PC-3 (cell line): ENCODE measurements at regions not wholly inside any gene's neighbourhood (a gene's known extent, or its start where the extent isn't known, plus 50 kb on each side); places are given as distances from the start of the nearest gene placed in this dataset.
"Not testable (repeated sequence)": the region's sequence is repeated elsewhere in the genome, so short reads cannot be mapped to it uniquely, and the experiment has no call there.

Source experiments
- ATAC-seq: fragments of 200-7000 bp; cut with Tn5 transposase; 2 replicates; pipeline ENCODE4 v1.9.1; 2020; ENCODE audit warnings: mild to moderate bottlenecking, moderate library complexity
- BruUV-seq: library from RNA; stranded (reverse); fragments of 400-500 nt; replicated peaks from 2 replicates; lab custom pipeline; 2021; lab: Mats Ljungman, UMichigan
- CTCF ChIA-PET: fragments of 300-600 bp; sonication (Branson Sonifier 250); formaldehyde crosslinking; loops from one replicate; lab custom pipeline; 2022; ENCODE audit warnings: antibody characterized with exemption; lab: Charles Lee
- POLR2A ChIA-PET: fragments of 300-600 bp; sonication (Branson Sonifier 250); formaldehyde crosslinking; loops from one replicate; lab custom pipeline; 2022; ENCODE audit warnings: antibody characterized with exemption; ENCODE audit not compliant: unreplicated experiment; lab: Charles Lee
- DNase-seq: peaks from one replicate; pipeline ENCODE4 v3.0.0-alpha.2; 2015
- H2AFZ ChIP-seq: fragments of 300-600 bp; sonication (generic); 2 replicates; pipeline ENCODE4 v1.6.0; 2016; ENCODE audit warnings: antibody characterized with exemption, low read length
- H3F3A ChIP-seq: fragments of 300-600 bp; sonication (generic); one replicate; pipeline ENCODE4 v1.6.0; 2017; ENCODE audit warnings: antibody characterized with exemption, low read length, control low read depth, mild to moderate bottlenecking; ENCODE audit not compliant: unreplicated experiment
- H3K27ac ChIP-seq: fragments of 300-600 bp; sonication (generic); 2 replicates; pipeline ENCODE4 v1.5.1; 2016; ENCODE audit warnings: mild to moderate bottlenecking, low read length
- H3K27me3 ChIP-seq: fragments of 300-600 bp; sonication (generic); 2 replicates; pipeline ENCODE4 v1.6.1; 2016; ENCODE audit warnings: low read length, mixed read lengths
- H3K36me3 ChIP-seq: fragments of 300-600 bp; sonication (generic); 2 replicates; pipeline ENCODE4 v1.6.1; 2016; ENCODE audit warnings: low read depth, mixed run types, low read length, mixed read lengths
- H3K4me1 ChIP-seq: fragments of 300-600 bp; sonication (generic); 2 replicates; pipeline ENCODE4 v1.5.1; 2016; ENCODE audit warnings: low read length; ENCODE audit not compliant: insufficient read depth
- H3K4me2 ChIP-seq: fragments of 300-600 bp; sonication (generic); 2 replicates; pipeline ENCODE4 v1.6.0; 2016; ENCODE audit warnings: low read length
- H3K4me3 ChIP-seq: fragments of 300-600 bp; sonication (generic); 2 replicates; pipeline ENCODE4 v1.5.1; 2016; ENCODE audit warnings: mild to moderate bottlenecking, low read length, mixed read lengths
- H3K79me2 ChIP-seq: fragments of 300-600 bp; sonication (generic); 2 replicates; pipeline ENCODE4 v1.6.1; 2017; ENCODE audit warnings: low read length, mixed read lengths
- H3K9ac ChIP-seq: fragments of 300-600 bp; sonication (generic); 2 replicates; pipeline ENCODE4 v1.6.0; 2016; ENCODE audit warnings: mild to moderate bottlenecking, low read length
- H3K9me2 ChIP-seq: fragments of 300-600 bp; sonication (generic); replicated peaks from 2 replicates; pipeline ENCODE4 v1.6.1; 2016; ENCODE audit warnings: mixed run types, low read length, mixed read lengths
- H3K9me3 ChIP-seq: fragments of 300-600 bp; sonication (generic); 2 replicates; pipeline ENCODE4 v1.6.1; 2016; ENCODE audit warnings: low read length, mixed read lengths
- H4K20me1 ChIP-seq: fragments of 300-600 bp; sonication (generic); 2 replicates; pipeline ENCODE4 v1.6.1; 2016; ENCODE audit warnings: low read length, mixed read lengths
- CTCF ChIP-seq: fragments of 300-600 bp; sonication (generic); conservative IDR thresholded peaks from 2 replicates; pipeline ENCODE4 v1.5.1; 2017; ENCODE audit warnings: antibody characterized with exemption, low read depth, mild to moderate bottlenecking, low read length
- EZH2 ChIP-seq: fragments of 300-600 bp; sonication (generic); IDR thresholded peaks from one replicate; pipeline ENCODE4 v1.6.1; 2017; ENCODE audit warnings: antibody characterized with exemption, mild to moderate bottlenecking, low read length; ENCODE audit not compliant: unreplicated experiment
- EZH2phosphoT487 ChIP-seq: fragments of 300-600 bp; sonication (generic); IDR thresholded peaks from 2 replicates; pipeline ENCODE4 v1.6.1; 2018; ENCODE audit warnings: mild to moderate bottlenecking, antibody characterized with exemption, low read length, borderline replicate concordance
- intact Hi-C: fragments of 100-400 bp; cut with micrococcal nuclease; formaldehyde crosslinking; loops from 2 replicates; pipeline ENCODE4 v1.9.0; 2023

GRCh38 chr2:16416651-16417050, 249.0 kb downstream of the CYRIA start:
- H3K4me3 ChIP-seq: no peak overlapping the region
- POLR2A ChIA-PET: no interaction called here

DNA sequence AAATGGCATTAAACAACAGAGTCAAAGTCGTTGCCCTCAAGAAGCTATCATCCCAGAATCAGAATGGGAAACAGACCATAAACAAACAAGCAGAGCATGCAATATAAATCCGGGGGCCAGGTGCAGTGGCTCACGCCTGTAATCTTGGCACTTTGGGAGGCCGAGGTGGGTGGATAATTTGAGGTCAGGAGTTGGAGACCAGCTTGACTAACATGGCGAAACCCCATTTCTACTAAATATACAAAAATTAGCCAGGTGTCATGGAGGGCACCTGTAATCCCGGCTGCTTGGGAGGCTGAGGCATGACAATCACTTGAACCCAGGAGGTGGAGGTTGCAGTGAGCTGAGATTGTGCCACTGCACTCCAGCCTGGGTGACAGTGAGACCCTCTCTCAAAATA, 249.8 kb downstream of the CYRIA start:
- H3K79me2 ChIP-seq, ATAC-seq, H3K9ac ChIP-seq, intact Hi-C loops, H2AFZ ChIP-seq, H3K4me2 ChIP-seq, H3K9me3 ChIP-seq, H3K9me2 ChIP-seq, H3K27ac ChIP-seq, H3F3A ChIP-seq, H4K20me1 ChIP-seq, H3K4me1 ChIP-seq, DNase-seq, H3K27me3 ChIP-seq, H3K4me3 ChIP-seq, BruUV-seq, H3K36me3 ChIP-seq, POLR2A ChIA-PET, CTCF ChIA-PET: not testable (repeated sequence)

More at GRCh38 chr2:16416651-16417050, 249.0 kb downstream of the CYRIA start:
- H4K20me1 ChIP-seq: no peaks in the 10 kb centered on the region
- CTCF ChIA-PET: no interaction called here
- DNase-seq (no peak), ATAC-seq (no peak)
- TF ChIP-seq EZH2phosphoT487 (no peak), EZH2 (no peak), CTCF (no peak)
- H3K27me3 ChIP-seq: no peaks in the 10 kb centered on the region
- no peak overlapping the region for H3K4me2 ChIP-seq
- no peak overlapping the region for H2AFZ ChIP-seq
- no peaks in the 10 kb centered on the region for H3K9me3 ChIP-seq
- no peaks in the 10 kb centered on the region for H3F3A ChIP-seq
- H3K36me3 ChIP-seq: no peaks in the 10 kb centered on the region
- intact Hi-C loops: no loop called here
- no peak overlapping the region for H3K27ac ChIP-seq
- H3K79me2 ChIP-seq: no peaks in the 10 kb centered on the region
- no peak overlapping the region for H3K9ac ChIP-seq
- BruUV-seq: no TSS peak
- H3K4me1 ChIP-seq: no peaks in the 10 kb centered on the region
- no peaks in the 10 kb centered on the region for H3K9me2 ChIP-seq

GRCh38 chr2:16413947-16414346, 251.7 kb downstream of the CYRIA start:
- H3K27ac ChIP-seq: no peak overlapping the region
- H4K20me1 ChIP-seq: no peaks in the 10 kb centered on the region
- no peak for ATAC-seq
- no TSS peak for BruUV-seq
- no peak for DNase-seq
- no peak for TF ChIP-seq CTCF
- H3K9ac ChIP-seq: no peak overlapping the region
- no peaks in the 10 kb centered on the region for H3K9me2 ChIP-seq
- H3F3A ChIP-seq: no peaks in the 10 kb centered on the region
- CTCF ChIA-PET: no interaction called here
- 0 out of 2 replicates have a peak, but pooled peaks cover 10% of the 10 kb centered on the region for H3K9me3 ChIP-seq
- no peaks in the 10 kb centered on the region for H3K36me3 ChIP-seq
- POLR2A ChIA-PET: no interaction called here
- intact Hi-C loops: no loop called here
- no peak overlapping the region for H3K4me2 ChIP-seq
- H3K27me3 ChIP-seq: no peaks in the 10 kb centered on the region
- no peak overlapping the region for H2AFZ ChIP-seq
- H3K79me2 ChIP-seq: no peaks in the 10 kb centered on the region
- no peaks in the 10 kb centered on the region for H3K4me1 ChIP-seq
- no peak overlapping the region for H3K4me3 ChIP-seq
